ENCODE measurements at regions not wholly inside any gene's neighbourhood (a gene's known extent, or its start where the extent isn't known, plus 50 kb on each side); places are given as distances from the start of the nearest gene placed in this dataset.

DNA sequence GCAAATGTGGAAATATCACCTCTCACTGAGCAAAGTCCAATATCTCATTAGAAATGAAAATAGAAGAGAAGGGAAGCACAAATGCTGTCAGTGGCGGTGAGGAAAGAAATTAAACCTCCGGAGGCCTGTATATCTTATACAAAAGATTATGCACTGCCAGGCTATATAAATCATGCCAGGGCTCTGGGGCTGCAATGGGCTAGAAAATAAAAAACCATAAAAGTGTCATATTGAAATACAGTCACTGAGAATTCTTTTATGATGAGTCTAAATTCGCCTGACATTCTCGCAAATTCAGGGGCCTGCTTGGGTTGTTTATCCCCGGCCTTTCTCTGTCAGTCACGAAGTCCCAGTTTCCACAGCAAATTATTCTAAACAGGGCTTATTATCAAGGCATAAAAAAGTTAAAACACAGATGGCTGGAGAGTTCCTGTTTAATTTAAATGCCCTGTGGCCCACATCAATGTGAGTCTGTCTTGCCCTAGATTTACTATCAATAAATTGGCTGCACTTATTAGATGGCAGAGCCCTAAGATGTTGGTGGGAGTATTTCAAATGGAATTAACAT is 193.8 kb downstream of the SNX10 start:
- TF ChIP-seq EZH2phosphoT487 (IDR thresholded peaks at IDR 0.05; ENCODE audit: low read depth, severe bottlenecking, unreplicated experiment), result no peak
- TF ChIP-seq, protein P1, sequence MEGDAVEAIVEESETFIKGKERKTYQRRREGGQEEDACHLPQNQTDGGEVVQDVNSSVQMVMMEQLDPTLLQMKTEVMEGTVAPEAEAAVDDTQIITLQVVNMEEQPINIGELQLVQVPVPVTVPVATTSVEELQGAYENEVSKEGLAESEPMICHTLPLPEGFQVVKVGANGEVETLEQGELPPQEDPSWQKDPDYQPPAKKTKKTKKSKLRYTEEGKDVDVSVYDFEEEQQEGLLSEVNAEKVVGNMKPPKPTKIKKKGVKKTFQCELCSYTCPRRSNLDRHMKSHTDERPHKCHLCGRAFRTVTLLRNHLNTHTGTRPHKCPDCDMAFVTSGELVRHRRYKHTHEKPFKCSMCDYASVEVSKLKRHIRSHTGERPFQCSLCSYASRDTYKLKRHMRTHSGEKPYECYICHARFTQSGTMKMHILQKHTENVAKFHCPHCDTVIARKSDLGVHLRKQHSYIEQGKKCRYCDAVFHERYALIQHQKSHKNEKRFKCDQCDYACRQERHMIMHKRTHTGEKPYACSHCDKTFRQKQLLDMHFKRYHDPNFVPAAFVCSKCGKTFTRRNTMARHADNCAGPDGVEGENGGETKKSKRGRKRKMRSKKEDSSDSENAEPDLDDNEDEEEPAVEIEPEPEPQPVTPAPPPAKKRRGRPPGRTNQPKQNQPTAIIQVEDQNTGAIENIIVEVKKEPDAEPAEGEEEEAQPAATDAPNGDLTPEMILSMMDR (IDR thresholded peaks at IDR 0.05; ENCODE audit: poor library complexity), result no peak

Measured in hepatocyte (in vitro differentiated cells).